ENCODE measurements at regions not wholly inside any gene's neighbourhood (a gene's known extent, or its start where the extent isn't known, plus 50 kb on each side); places are given as distances from the start of the nearest gene placed in this dataset.

DNA sequence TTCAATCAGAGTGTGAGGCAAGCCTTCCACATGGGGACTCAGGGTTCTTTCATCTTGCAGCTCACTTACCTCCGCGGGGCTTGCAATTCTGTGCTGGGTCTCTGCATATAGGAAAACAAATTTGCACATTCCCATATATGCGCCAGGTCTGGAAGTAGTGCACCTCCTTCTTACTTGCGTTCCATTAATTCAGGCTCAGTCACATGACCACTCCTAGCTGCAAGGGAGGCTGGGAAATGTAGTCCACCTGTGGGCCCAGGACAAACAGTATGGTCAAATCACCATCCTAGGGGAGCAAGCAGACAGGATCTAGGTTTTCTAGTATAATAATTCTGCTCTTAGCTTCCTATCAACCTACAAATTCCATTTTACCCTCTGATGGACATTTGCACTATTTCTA lies 160.4 kb downstream of the AACS start:
- DNase-seq (ENCODE audit: low spot score) = no peak

DNA sequence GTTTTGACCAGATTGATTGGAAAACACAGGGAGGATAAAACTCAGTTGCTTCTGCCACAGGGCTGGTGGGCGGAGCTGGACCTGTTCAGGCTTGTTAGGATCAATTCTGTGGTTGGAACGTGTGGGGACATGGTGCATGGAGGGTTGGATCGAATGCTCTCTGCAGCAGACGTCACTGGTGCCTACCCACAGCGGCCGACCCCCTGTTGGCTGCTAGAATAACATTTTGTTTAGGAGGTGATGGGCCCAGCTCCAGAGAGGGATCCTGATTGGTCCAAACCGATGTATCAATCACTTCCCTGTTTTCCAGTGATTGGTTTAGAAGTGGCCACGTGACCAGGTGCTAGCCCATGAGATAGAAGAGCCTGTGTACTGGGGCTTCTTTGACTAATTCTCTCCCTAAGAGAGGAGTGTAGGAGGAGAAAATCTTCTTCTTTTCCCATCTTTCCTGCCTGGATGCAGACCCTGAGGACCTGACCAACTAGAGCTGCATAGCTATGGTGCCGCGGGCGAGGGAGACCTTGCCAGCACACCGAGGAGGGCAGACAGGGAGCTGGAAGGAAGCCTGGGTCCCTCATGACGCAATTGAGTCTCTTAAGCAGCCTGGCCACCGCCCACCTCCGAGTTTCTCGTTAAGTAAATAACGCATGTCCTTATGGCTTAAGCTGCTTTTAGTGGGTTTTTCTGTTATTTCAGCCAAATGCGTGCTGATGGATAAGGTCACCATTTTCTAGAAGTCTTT lies 163.5 kb downstream of the AACS start:
- DNase-seq (ENCODE audit: low spot score) = no peak

DNA sequence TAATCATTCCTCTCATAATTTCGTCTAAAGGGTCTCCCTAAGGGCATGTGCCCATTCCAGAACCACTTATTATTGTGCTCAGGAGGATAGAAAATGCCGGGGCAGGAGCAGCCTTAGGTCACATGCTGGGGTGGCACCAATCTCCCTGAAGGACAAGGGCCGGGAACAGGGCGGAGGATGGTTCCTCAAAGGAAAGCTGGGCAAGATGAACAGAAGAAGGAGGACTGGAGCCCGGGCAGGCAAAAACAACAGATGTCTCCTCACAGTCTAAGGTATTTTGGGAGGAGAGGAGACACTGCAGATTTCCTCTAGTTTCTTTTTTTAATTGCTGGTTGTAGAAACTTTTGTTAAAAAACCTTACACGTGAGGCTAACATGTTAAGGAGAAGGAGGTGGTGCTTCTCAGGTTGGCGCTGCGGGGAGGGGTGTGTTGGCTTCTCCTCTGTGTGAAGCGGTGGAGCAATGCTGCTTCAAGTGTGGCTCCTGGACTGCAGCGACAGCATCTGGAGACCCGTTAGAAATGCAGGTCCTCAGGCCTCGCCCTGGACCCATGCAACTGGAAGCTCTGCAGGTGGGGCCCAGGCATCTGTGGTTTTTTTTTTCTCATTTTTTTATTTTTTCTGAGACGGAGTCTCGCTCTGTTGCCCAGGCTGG lies 164.8 kb downstream of the AACS start:
- DNase-seq (ENCODE audit: low spot score) = no peak

DNA sequence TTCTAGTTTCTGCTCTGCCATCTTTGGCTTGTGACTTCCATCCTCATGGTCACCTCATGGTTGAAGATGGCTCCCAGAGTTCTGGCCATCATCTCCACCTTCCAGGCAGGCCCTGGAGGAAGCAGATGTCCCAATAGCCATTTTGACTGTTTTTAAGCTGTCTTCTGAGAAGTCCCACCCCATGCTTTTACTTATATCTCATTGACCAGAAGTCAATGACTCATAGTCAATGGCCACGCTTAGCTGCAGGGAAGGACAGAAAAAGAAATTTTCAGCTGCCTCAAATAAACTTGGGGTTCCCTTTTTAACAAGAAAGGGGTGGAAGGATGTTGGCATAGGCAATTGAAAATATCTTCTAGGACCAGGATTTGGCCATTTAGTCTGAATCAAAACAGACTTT lies 168.1 kb downstream of the AACS start:
- no peak for DNase-seq (ENCODE audit: low spot score)

DNA sequence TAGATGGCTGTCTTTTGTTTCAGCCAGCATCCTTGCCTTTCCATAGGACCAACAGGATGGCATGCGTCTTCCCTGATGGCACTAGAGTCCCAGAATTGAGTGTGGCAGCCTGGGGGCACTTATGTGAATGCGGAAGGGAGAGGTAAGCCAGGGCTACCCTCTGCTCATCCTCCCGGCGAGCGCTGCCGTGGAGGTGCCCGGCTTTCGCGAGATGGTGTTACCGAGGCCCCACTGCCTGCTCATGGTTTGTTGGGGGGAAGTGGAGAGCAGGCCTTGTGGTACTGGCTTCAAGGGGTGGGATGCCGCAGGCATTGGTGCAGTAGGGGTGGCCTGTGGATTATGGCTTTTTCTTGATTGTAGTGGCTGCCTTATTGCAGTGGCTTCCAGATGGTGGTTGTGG lies 174.3 kb downstream of the AACS start:
- DNase-seq (ENCODE audit: low spot score) = no peak

DNA sequence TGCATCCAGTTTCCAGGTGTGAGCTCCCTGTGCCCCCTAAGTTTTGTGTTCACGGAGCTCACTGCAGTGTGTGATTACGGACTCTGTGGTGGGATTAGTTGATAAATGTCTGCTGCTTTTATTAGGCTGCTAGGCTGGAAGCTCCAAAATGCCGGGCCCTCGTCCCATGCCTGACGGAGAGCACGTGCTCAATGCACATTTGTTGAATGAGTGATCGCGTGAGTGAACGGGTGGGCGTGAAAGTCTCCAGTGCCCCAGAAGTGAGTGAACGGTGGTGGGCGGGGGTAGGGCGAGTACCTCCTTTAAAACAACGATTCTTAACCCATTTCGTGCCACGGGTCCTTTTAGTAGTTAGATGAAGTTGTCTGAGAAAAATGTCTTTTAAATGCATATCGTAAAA lies 175.5 kb downstream of the AACS start:
- no peak for DNase-seq (ENCODE audit: low spot score)

DNA sequence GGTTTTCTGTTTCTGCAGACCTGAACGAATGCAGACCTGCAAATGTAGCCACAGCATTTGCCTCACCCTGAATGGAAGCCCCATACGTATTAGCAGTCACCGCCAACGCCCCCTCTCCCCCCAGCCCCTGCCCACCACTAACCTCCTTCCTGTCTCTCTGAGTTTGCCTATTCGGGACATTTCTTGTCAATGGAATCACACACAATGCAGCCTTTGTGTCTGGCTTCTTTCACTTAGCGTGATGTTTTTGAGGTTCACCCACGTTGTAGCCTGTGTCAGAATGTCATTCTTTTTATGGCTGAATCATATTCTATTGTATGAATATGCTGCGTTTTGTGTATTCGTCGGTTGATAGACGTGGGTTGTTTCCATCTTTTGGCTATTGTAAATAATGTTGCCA lies 178.6 kb downstream of the AACS start:
- no peak for DNase-seq (ENCODE audit: low spot score)

DNA sequence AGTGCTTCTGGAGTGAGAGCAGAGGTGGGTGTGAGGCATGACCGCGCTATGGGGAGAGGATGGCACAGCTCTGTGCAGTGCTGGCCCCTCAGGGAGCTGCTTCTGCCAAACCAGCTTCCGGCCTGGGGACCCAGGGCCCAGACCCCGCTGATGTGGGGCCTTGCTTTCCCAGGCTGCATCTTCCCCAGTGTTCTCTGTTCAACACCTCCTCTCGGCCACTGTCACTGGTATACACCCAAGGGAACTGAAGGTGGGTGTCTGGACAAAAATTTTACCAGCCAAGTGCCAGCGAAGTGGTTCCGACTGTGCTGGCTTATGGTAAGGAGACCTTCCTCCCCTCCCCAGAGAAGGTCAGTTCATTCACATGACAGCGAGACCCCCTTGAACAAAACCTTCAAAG lies 179.1 kb downstream of the AACS start:
- no peak for DNase-seq (ENCODE audit: low spot score)

DNA sequence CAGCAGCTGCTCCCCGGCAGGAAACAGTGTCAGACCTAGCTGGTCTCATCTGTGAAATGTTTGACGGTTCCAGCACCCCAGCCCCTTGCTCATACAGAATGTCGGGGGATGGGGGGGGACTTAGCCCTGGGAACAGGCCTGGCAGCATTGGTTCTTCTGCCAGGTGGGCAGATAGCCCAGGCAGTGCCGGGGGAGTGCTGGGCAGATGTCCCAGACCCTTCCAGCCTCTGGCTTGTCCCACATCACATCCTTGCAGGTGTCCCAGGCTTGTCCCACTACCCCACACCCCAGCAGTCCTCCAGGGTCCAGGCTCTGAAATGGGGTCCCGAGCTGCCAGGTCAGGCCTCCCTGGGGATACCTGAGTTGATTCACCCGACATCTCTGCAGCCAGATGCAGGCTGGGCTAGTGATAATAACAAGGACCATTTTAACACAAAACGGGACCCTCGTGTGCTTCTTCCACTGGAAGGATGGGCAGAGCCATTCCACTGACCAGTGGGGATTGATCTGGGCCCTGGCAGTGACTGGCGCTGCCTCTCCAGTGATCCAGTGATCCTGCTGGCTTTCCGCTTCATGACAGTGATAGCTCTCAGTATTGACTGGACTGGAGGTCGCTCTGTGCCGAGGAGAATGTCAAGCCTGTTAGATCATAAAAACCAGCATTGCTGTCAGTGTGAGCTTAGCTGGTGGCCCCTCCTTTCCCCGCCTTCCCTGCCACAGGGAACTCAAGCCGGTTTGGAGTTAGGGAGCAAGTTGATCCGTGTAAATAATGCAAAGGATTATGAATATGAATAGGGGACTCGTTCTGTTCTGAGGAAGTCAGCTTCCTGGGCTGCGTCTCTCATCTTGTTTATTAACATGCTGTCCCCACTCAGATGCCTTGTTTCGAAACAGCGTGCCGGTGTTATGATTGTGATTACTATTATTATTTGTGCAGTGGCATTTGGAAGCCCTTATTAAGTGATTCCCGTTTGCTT lies 180.6 kb downstream of the AACS start:
- no peak for DNase-seq (ENCODE audit: low spot score)

DNA sequence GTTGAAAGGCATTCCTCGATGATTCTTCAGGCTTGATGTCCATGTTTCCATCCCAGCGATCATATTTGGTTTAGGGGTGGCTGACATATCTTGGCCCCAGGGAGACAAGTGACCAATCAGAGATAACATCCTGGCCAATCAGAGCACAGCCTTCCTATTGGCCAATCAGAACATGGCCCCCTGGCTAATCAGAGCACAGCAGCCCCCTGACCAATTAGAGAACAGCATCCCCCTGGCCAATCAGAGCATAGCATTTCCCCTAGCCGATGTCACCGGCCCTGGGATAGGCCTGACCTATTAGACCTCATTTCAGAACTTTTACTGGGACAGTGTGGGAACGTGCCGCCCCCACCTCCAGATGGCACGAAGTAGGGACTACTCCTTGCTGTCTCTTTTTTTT lies 182.2 kb downstream of the AACS start:
- no peak for DNase-seq (ENCODE audit: low spot score)

DNA sequence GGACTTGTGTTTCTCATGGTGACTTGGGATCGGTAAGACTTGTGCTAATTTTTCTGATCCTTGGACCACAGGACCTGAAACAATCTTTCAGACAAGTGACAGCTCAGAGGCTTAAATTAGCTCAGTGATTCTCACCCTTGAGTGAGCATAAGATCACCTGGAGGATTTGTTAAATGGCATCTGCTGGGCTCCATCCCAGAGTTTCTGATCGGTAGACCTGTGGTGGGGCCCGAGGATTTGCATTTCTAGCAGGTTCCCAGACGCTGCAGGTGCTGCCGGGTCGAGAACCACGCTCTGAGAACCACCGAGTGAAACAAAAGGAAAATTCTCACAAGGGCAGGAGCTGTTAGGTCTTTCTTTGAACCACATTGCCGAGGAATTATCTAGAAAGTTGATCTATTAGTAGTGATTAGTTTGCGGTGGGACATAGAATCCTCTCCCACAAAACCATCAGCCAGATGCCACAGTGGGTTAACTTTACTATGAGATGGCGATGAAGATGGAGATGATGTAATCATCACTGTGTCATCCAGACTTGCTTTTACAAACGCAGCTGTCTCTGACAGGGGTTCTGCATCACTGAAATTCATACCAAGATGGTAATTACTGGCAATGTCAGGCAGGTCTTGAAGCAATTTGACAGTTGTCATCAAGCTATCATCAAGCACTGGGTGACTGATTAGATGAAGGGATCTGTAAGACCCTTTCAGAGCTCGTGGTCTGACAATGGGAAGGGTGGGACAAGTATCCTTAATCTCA lies 184.0 kb downstream of the AACS start:
- no peak for DNase-seq (ENCODE audit: low spot score)

DNA sequence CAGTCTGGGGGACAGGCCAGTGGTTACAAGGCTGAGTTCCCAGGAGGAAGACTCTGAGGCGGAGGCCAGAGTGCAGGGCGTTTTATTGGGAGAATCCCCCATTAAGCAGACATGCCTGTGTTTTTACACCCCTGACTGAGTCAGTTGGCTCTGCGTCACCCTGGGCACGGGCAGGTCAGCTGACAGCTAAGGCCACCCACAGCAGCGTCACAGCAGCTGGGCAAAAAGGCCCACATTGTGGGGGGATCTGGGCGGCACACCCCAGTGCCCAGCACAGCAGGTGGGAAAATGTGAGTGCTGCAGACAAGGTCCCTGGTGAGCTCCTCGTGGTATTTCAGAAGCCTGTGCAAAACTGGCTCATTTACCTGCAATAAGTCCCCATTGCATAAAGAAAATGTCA lies 184.7 kb downstream of the AACS start:
- no peak for DNase-seq (ENCODE audit: low spot score)

DNA sequence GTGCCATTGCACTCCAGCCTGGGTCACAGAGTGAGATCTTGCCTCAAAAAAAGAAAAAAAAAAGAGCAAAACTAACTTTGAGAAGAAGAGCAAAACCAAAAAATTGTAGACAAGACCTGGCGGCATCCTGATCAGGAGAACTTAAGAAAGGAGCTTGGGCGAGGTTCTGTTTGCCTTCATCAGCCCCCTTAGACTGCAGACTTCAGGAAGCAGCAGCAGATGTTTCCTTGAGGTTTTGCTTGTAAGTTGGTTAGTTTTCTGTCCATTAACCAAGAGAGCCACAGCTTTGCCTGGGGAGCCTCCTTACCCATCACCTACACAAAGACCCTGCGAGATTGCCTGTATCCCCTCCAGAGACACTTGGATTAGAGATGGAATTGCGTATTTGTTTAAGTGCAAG lies 189.0 kb downstream of the AACS start:
- DNase-seq (ENCODE audit: low spot score) = no peak

DNA sequence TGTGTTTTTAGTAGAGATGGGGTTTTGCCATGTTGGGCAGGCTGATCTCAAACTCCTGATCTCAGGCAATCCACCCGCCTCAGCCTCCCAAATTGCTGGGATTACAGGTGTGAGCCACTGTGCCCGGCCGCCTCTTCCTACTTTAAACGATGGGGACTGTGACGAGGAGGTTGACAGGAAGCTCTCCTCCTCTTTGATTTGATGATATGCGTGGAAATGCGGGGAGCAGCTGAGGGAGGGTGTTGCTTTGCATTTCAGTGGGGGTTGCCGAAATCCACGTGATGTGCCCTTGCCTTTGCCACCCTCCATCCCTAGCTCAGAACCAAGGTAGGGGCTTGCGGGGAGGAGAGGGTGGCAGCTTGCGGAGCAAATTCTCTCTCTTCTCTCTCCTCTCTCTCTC lies 189.6 kb downstream of the AACS start:
- no peak for DNase-seq (ENCODE audit: low spot score)

DNA sequence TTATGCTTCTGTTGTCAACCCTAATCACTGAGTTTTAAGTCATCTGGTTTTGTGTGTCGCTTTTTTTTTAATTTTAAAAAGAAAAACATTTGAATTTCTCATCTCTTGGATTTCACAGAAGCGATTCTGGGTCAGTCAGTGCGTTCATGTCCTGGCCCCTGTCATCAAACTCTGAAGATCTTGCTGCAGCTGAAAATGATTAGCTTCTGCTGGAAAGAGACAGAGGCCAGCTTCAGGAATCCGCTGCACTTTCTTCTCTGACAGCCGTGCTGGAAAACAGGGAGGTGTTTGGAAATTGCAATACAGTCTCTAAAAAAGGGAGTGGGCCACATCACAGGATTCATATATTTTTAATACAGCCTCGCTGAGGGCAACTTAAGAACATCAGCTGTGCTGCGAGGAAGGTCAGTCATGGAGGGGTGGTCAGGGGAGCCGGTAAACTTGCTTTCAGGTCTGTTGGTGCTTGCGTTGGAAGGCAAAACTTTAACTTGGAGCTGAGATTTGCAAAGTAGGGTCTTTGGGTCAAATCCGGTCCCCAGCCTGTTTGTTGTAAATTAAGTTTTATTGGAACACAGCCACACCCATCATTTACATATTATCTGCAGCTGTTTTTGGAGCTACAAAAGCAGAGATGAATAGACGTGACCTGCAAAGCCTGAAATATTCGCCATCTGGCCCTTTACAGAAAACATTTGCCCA lies 190.8 kb downstream of the AACS start:
- no peak for DNase-seq (ENCODE audit: low spot score)

DNA sequence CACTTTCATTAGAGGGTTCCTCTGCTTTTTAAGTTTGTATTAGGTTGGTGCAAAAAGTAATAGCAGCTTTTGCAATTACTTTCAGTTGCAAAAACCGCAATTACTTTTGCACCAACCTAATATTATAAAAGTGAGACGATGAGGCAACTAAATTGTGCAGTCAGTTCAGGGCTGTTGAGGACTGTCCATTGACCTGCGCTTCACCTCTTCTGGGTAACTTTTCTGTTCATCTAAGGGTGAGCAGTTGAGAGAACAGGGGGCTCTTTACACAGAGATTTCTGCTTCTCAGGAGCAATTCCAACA lies 191.3 kb downstream of the AACS start:
- no peak for DNase-seq (ENCODE audit: low spot score)

DNA sequence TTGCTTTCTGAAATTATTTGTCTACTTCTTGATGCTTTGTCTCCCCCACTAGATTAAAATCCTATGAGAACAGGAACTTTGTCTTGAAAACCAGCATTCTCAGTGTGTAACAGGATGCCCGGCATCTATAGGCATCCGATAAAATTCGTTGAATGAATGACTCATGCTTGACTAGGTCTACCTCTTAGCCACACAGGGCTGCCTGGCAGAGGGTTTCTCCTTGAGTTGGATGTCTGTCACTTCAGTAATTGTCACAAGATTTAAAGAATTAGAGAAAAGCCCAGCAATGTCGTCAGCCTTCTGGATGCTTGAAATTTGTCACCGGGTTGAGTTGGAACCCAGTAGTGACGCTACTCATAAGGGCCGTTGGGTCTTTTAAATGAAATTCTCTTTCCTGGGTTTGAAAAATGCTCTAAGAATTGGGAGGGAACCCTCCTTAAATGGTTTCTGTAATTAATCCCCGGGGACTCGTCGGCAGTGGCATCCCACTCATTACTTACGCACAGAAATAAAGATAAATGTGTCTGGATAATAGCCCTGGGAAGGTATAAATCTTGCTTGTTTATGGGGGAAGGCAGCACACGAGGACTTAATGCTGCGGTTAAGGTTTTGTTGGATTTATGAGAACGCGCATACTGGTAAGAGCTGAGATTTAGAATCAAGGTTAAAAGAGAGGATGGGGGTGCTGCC lies 194.1 kb downstream of the AACS start:
- no peak for DNase-seq (ENCODE audit: low spot score)

DNA sequence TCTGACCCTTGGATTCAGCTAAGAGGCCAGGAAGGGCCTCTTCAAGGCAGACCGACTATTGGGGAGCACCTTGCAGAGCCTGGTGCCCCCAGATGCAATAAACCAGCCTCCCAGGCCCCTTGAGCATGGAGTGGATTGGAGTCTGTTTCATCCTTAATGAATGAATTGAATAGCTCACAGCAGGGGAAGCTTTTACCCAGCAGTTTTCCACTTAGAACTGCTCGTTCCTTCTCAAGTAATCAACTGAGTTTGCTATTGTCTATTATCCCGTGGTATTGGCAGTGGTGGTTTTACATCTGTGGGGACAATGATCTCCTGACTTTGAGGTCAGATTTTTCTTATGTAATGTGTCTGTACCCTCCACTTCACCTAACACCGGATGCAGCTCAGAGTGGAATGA lies 197.6 kb downstream of the AACS start:
- DNase-seq (ENCODE audit: low spot score) = no peak

DNA sequence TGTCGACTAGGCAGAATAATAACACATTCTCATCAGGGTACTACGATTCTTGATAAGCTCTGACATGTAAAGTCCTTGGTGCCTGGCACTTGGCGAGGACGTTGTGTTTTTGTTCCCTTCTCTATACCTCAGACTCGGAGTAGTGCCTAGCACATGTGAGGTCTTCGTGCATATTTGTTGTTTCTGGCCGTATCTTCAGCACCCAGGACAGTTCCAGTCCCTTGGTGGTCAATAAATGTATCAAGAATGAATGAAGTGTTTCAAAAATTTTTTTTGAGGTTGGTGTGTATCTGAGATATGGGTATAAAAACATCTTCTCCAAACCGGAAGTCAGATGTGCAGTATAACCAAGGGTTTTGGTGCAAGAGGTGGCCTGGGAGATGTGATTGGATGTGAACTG lies 198.2 kb downstream of the AACS start:
- no peak for DNase-seq (ENCODE audit: low spot score)

DNA sequence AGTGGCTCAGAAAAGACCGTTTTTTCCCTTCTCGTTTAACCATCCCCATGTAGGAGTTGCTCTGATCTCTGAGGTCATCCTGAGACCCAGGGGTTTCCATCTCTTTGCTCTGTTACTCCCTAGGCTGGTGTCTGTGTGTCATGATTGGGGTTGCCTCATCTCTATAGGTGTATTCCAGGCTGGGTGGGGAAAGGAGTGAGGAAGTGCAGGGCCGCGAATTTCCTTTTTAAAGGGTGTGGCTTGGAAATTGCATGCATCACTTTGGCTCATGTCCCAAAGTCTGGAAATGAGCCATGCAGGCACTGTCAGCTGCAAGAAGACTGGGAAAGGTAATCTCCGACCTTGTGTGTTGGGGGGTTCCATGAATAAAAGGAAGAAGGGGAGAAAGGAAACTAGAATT lies 201.9 kb downstream of the AACS start:
- DNase-seq (ENCODE audit: low spot score) = no peak

DNA sequence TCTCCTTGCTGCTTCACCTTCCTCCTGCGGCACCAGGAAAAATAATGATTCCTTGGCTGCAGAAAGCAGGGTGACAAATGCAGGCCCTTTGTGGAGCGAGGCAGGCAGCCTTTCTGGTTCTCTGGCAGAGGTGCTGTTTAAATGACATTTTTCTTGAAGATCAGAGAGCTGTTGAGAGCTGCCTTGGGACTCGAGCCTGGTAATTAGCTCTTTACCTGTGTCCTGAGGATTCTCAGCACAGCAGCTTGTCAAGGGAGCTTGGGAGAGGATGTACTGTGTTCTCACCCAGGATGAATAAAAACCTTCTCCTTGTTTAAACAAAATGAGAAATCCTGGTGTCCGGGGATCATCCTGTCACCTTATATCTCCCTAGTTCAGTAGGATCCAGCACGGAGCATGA lies 204.0 kb downstream of the AACS start:
- DNase-seq (ENCODE audit: low spot score) = no peak
